HCT116 (cell line): ENCODE measurements at regions not wholly inside any gene's neighbourhood (a gene's known extent, or its start where the extent isn't known, plus 50 kb on each side); places are given as distances from the start of the nearest gene placed in this dataset.

Experiments
- ATAC-seq: fragments of 200-7000 bp; cut with Tn5 transposase; 2 replicates; pipeline ENCODE4 v1.9.1; 2020; ENCODE audit warnings: mild to moderate bottlenecking, moderate library complexity
- BruUV-seq: library from RNA; stranded (reverse); fragments of 400-500 nt; replicated peaks from 2 replicates; lab custom pipeline; 2021; lab: Mats Ljungman, UMichigan
- CTCF ChIA-PET: fragments of 300-600 bp; sonication (Branson Sonifier 250); formaldehyde crosslinking; loops from one replicate; lab custom pipeline; 2021; ENCODE audit warnings: antibody characterized with exemption; lab: Charles Lee
- POLR2A ChIA-PET: fragments of 300-600, 350-600 bp; sonication (Branson Sonifier 250); formaldehyde crosslinking; loops from one replicate; lab custom pipeline; 2021; ENCODE audit warnings: antibody characterized with exemption; lab: Charles Lee
- RAD21 ChIA-PET, 2 experiments: fragments of 300-600 bp; sonication (Branson Sonifier 250); formaldehyde crosslinking; loops; one replicate each; lab custom pipeline; 2023; ENCODE audit warnings: low total read pairs in 2 of 2; ENCODE audit not compliant: uncharacterized antibody in 2 of 2, unreplicated experiment in 2 of 2, low non-redundant PET in 1 of 2; lab: Charles Lee
- DNase-seq: peaks from one replicate; pipeline ENCODE4 v3.0.0-alpha.2; 2010; ENCODE audit warnings: low read depth, low spot score
- H2AFZ ChIP-seq: fragments of 200-600 bp; shearing (Covaris generic), sonication (generic); 2 replicates; pipeline ENCODE4 v1.6.1; 2017; ENCODE audit warnings: low read depth, mixed run types, mixed read lengths, antibody characterized with exemption, low read length; ENCODE audit not compliant: poor library complexity, severe bottlenecking
- H3K27ac ChIP-seq: 2 replicates; pipeline ENCODE4 v1.5.1; 2012; ENCODE audit warnings: low read depth, low read length
- H3K27me3 ChIP-seq: fragments of 200-600 bp; sonication (generic); 2 replicates; pipeline ENCODE4 v1.6.1; 2016; ENCODE audit warnings: mixed run types, low read length, mixed read lengths; ENCODE audit not compliant: insufficient read depth
- H3K36me3 ChIP-seq, 2 experiments: fragments of 200-500 bp in 1 of 2; fragments of 200-600 bp in 1 of 2; sonication (Bioruptor generic) in 1 of 2; sonication (generic) in 1 of 2; 2 replicates each; pipeline versions ENCODE4 v1.5.1 to v1.6.1; 2014 to 2016; ENCODE audit warnings: low read length in 2 of 2, inconsistent platforms in 1 of 2, mixed read lengths in 1 of 2, mixed run types in 1 of 2; ENCODE audit not compliant: insufficient read depth in 2 of 2, control insufficient read depth in 1 of 2
- H3K4me1 ChIP-seq, 2 experiments: fragments of 200-600 bp in 1 of 2; sonication (generic) in 1 of 2; 2 replicates each; pipeline versions ENCODE4 v1.5.1 to v1.6.1; 2012 to 2017; ENCODE audit warnings: low read length in 2 of 2, inconsistent platforms in 1 of 2, mild to moderate bottlenecking in 1 of 2, mixed read lengths in 1 of 2, mixed run types in 1 of 2, moderate library complexity in 1 of 2; ENCODE audit not compliant: insufficient read depth in 2 of 2, control insufficient read depth in 1 of 2
- H3K4me2 ChIP-seq: fragments of 200-600 bp; sonication (generic); 2 replicates; pipeline ENCODE4 v1.6.1; 2017; ENCODE audit warnings: mixed run types, low read length, mixed read lengths
- H3K4me3 ChIP-seq, 2 experiments: fragments of 200-600 bp in 1 of 2; sonication (generic) in 1 of 2; replicated peaks in 1 of 2; 2 replicates each; pipeline ENCODE4 v1.5.1; 2011 to 2016; ENCODE audit warnings: low read length in 2 of 2, control low read depth in 1 of 2, low read depth in 1 of 2, mild to moderate bottlenecking in 1 of 2, mixed read lengths in 1 of 2, mixed run types in 1 of 2
- H3K79me2 ChIP-seq: fragments of 200-600 bp; sonication (generic); 2 replicates; pipeline ENCODE4 v1.6.1; 2017; ENCODE audit warnings: mild to moderate bottlenecking, mixed run types, low read length, moderate library complexity, mixed read lengths; ENCODE audit not compliant: insufficient read depth
- H3K9ac ChIP-seq: fragments of 200-600 bp; sonication (generic); 2 replicates; pipeline ENCODE4 v1.6.1; 2016; ENCODE audit warnings: low read length, mixed read lengths
- H3K9me2 ChIP-seq: fragments of 200-600 bp; sonication (generic), shearing (Covaris generic); 2 replicates; pipeline ENCODE4 v1.6.1; 2017; ENCODE audit warnings: mixed run types, mild to moderate bottlenecking, moderate library complexity; ENCODE audit not compliant: insufficient read depth
- H3K9me3 ChIP-seq, 2 experiments: fragments of 200-500 bp in 1 of 2; fragments of 200-600 bp in 1 of 2; sonication (Bioruptor generic) in 1 of 2; sonication (generic) in 1 of 2; 2 replicates each; pipeline ENCODE4 v1.6.1; 2014 to 2017; ENCODE audit warnings: low read length in 2 of 2, mixed read lengths in 2 of 2, inconsistent platforms in 1 of 2, low read depth in 1 of 2, mild to moderate bottlenecking in 1 of 2, mixed run types in 1 of 2, moderate library complexity in 1 of 2; ENCODE audit not compliant: control insufficient read depth in 1 of 2, insufficient read depth in 1 of 2
- H4K20me1 ChIP-seq: fragments of 200-600 bp; sonication (generic), shearing (Covaris generic); 2 replicates; pipeline ENCODE4 v1.6.1; 2017; ENCODE audit warnings: mixed run types, mild to moderate bottlenecking, moderate library complexity; ENCODE audit not compliant: insufficient read depth
- CEBPB ChIP-seq: IDR thresholded peaks from 2 replicates; pipeline ENCODE4 v1.6.1; 2012; ENCODE audit warnings: low read depth
- EZH2 ChIP-seq: fragments of 200-600 bp; sonication (generic); IDR thresholded peaks from 2 replicates; pipeline ENCODE4 v1.6.1; 2017; ENCODE audit warnings: antibody characterized with exemption, mixed run types
- EZH2phosphoT487 ChIP-seq: fragments of 200-600 bp; IDR thresholded peaks from 2 replicates; pipeline ENCODE4 v1.6.1; 2018; ENCODE audit warnings: antibody characterized with exemption, borderline replicate concordance
- JUND ChIP-seq: IDR thresholded peaks from 2 replicates; pipeline ENCODE4 v1.6.1; 2012
- POLR2A ChIP-seq: IDR thresholded peaks from 2 replicates; pipeline ENCODE4 v1.7.0; 2011; ENCODE audit warnings: borderline replicate concordance; ENCODE audit not compliant: insufficient read depth, insufficient read length; ENCODE audit errors: extremely low read depth
- POLR2AphosphoS5 ChIP-seq: IDR thresholded peaks from 2 replicates; pipeline ENCODE4 v1.6.1; 2011; ENCODE audit warnings: mild to moderate bottlenecking, low read depth, low read length, moderate library complexity
- RAD21 ChIP-seq: IDR thresholded peaks from 2 replicates; pipeline ENCODE4 v1.6.1; 2012; ENCODE audit warnings: low read depth, mild to moderate bottlenecking
- SRF ChIP-seq: IDR thresholded peaks from 2 replicates; pipeline ENCODE4 v1.6.1; 2012; ENCODE audit warnings: low read depth
- intact Hi-C: fragments of 100-400 bp; cut with micrococcal nuclease; formaldehyde crosslinking; loops from 2 replicates; pipeline ENCODE4 v1.10.0; 2022
- TF ChIP-seq, protein P1 (sequence below): IDR thresholded peaks from 2 replicates; pipeline ENCODE4 v1.6.1; 2011; ENCODE audit warnings: mild to moderate bottlenecking, low read length, moderate library complexity; ENCODE audit not compliant: insufficient replicate concordance; ENCODE audit errors: extremely low read depth
- TF ChIP-seq, protein P2 (sequence below): IDR thresholded peaks from 2 replicates; pipeline ENCODE4 v1.6.1; 2012

- no peak overlapping the region for H3K27ac ChIP-seq
- no peaks in the 10 kb centered on the region for H3K27me3 ChIP-seq
- no peak overlapping the region for H2AFZ ChIP-seq
- ChIA-PET RAD21 (no interaction called here), CTCF (no interaction called here), POLR2A (no interaction called here)
- no peaks in the 10 kb centered on the region for H3K79me2 ChIP-seq
- TF ChIP-seq JUND (no peak), POLR2A (no peak), EZH2 (no peak), SRF (no peak), RAD21 (no peak), CEBPB (no peak), EZH2phosphoT487 (no peak), POLR2AphosphoS5 (no peak)
- TF ChIP-seq, protein P1, sequence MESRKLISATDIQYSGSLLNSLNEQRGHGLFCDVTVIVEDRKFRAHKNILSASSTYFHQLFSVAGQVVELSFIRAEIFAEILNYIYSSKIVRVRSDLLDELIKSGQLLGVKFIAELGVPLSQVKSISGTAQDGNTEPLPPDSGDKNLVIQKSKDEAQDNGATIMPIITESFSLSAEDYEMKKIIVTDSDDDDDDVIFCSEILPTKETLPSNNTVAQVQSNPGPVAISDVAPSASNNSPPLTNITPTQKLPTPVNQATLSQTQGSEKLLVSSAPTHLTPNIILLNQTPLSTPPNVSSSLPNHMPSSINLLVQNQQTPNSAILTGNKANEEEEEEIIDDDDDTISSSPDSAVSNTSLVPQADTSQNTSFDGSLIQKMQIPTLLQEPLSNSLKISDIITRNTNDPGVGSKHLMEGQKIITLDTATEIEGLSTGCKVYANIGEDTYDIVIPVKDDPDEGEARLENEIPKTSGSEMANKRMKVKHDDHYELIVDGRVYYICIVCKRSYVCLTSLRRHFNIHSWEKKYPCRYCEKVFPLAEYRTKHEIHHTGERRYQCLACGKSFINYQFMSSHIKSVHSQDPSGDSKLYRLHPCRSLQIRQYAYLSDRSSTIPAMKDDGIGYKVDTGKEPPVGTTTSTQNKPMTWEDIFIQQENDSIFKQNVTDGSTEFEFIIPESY, result no peak
- TF ChIP-seq, protein P2, sequence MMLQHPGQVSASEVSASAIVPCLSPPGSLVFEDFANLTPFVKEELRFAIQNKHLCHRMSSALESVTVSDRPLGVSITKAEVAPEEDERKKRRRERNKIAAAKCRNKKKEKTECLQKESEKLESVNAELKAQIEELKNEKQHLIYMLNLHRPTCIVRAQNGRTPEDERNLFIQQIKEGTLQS, result no peak
- no peak overlapping the region for H3K4me2 ChIP-seq
- no TSS peak for BruUV-seq
- DNase-seq (no peak), ATAC-seq (no peak)
- no peaks in the 10 kb centered on the region for H3K9me3 ChIP-seq
- H4K20me1 ChIP-seq, result no peaks in the 10 kb centered on the region
- H3K4me1 ChIP-seq, result peaks cover 0 to 14% of the 10 kb centered on the region in 2 experiments; a peak in 1 of 4 replicates
- intact Hi-C loops, result no loop called here
- H3K4me3 ChIP-seq, result no peak overlapping the region
- H3K36me3 ChIP-seq, result no peaks in the 10 kb centered on the region
- no peaks in the 10 kb centered on the region for H3K9me2 ChIP-seq
- no peak overlapping the region for H3K9ac ChIP-seq
Measured at GRCh38 chrX:69000877-69001276, 164.4 kb downstream of the PJA1 start.
